ENCODE measurements at regions not wholly inside any gene's neighbourhood (a gene's known extent, or its start where the extent isn't known, plus 50 kb on each side); places are given as distances from the start of the nearest gene placed in this dataset.

DNA sequence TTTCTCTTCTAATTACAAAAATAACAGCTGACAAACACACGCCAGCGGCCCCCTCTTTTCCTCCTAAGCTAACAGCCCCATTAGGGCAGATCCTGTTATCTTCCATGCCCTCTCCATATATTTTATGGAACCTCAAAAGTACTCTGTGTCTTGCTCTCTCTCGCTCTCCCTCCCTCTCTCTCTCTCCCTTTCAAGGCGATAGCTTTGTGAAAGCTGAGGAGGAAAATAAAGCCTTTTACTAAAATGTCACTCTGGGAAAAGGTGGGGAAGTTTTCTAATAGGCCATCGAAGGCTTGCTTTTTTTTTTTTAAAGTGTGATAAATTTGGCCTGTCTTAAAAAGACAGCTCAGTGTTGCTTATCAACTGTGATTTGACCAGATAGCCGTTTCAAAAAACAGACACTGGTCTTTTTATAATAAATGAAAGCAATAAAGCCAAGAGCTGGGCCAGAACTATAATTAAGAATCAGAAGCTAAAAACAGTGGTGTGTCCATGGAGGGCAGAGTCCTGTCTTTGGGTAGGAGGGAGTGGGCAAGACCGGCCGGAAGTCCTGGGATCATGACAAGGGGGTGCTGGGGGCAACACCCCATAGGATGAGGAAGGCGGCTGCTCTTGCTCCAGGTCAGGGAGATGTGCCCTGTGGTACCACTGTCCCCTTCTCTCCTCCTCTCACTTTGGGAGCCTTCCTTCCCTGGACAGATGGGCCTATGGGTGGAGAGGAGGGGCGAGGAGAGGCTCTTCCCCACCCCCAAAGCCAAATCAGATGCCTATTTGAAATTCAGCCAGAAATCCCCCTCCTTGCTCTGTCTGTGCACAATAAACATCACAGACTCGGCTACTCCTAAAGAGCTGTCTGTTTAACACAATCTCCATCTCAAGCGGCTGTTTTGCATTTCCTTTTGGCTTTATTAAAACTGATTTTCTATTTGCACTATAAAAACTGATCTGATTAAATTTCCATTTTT lies 267.2 kb downstream of the BUD13 start:
- no peak for DNase-seq (ENCODE audit: low spot score)

DNA sequence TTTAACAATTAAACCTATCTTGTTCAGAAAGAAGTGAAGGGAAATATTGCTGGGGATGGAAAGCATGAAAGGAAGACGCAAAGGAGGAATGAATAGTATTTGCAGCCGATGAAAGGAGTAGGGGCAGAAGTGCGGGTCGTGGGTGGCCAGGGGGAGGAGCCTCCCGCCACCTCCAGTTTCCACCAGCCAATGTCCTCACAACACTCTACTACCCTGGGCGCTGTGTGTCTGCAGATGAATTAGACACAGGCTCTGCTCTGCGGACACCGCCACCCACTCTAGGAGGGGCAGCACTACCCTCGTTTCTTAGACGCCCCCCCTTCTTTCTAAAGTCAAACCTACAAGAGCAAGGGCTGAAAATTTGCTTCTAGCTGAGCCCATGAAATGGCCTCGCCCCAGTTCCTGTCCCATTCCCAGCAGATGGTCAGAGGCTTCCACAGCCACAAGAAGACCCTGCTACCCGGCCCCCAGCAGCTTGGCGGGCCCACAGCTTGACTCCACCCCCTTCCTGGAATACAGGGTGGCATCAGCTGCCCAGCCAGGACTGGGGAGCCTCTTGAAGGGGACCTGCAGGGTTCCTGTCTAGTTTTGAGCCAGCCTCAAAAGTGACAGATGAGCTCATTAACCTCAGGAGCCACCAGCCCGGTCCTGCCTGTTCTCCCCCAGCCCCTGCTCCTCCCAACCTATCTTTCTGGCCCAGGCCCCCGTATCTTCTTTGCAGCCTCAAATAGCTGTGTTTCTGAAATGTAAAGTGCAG lies 268.1 kb downstream of the BUD13 start:
- DNase-seq (ENCODE audit: low spot score), result no peak

DNA sequence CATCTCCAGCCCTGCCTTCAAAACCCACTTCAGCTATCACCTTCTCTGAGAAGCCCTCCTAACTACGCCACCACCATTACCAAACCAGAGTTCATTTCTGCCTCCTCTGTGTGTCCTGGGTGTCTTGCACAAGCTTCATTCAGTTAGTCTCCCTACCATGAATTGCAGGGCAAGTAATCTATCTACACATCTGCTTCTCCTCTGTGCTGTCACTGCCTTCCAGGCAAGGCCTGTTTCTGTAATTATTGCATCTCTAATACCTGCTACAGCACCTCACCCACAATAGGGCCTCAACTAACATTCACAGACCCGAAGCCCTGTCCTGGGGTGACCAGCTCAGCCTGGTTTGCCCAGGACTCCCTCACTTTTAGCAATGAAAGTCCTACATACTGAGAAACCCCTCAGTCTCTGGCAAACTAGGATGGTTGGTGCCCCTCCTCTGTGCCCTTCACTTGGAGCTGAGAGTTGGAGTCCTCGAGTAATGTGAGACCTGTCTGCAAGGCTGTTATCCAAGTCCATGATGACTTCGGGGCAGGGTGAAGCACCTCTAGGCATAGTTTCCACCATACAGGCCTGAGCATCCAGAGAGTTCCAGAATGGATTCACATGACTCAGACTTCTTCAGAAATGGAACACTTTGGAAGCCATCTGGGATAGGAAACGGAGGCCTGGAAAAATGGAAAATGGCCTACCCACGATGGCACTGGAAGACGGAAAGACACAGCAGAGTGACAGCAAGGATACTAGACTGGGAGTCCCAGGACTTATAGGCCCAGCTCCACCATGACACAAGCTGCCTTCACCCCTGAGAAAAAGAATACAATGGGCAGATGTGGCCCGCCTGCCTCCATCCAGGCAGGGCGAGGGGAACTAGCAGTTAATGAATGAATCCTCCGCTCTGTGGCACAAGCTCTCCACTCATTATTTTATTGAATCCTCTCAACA lies 269.3 kb downstream of the BUD13 start:
- no peak for DNase-seq (ENCODE audit: low spot score)

DNA sequence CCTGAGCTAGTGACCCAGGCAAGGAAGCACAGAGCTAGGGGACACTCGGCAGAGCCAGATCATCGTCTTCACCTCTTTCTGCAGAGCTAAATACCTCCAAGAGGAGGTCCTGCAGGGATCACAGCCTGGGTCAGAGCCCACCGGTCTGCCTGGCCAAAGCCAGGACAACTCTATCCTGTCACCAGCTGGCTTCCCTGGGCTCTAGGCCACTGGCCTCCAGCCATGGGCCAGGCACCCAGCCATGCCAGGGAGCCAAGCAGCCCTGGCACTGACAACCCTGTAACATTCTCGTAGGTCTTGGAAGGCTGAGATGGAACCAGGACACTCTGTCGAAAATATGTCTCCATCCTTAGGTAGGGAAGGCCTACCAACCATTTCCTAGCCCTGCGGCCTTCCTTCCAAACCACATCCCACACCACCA lies 270.1 kb downstream of the BUD13 start:
- peak; percentile 41 for DNase-seq (ENCODE audit: low spot score)

DNA sequence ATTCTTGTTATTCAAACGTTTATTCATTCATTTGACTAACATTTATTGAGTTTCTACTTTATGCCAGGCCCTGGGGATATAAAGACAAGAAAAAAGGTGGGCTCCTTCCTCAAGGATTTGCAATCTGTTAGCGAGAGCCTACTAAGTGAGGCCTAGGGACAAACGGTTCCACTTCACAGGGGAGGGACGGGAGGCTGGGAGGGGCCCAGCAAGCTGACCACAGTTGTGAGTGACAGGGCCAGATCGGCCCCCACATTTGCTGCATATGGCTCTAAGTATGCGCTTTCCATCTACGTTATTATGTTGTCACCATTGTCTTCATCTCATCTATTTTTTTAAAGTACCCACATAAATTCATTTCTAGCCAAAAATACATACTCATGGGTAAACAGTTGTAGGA lies 271.1 kb downstream of the BUD13 start:
- DNase-seq (ENCODE audit: low spot score), result no peak

DNA sequence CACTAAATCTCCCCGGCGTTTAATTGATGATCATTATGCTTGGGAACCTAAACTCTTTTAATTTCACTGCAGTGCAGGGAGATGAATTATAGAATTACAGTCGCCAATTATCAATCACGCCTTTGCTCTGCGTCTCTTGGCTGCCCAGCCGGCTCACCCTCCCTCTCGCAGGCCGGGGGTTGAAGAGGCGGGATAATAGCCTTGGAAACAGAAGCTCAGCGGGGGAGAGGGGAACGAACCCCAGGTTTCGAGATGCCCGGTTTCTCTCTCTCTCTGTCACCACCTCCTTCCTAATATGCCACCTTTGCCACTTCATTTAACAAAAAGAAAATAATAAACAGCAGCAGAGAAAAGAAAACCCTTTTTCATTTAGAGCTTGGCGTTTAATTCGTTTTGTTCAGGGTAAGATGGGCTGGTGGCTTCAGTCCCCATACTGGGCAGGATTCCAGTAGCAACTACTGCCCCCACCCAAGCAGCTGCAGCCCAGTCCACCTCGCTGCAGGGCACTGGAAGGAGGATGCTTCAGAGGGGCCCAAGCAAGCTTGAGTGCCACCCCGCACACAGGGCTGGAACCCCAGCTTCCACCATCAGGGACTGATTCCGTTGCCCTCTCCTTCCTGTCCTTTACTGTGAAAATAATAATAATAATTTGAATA lies 271.7 kb downstream of the BUD13 start:
- DNase-seq (ENCODE audit: low spot score), result peak; percentile 20

DNA sequence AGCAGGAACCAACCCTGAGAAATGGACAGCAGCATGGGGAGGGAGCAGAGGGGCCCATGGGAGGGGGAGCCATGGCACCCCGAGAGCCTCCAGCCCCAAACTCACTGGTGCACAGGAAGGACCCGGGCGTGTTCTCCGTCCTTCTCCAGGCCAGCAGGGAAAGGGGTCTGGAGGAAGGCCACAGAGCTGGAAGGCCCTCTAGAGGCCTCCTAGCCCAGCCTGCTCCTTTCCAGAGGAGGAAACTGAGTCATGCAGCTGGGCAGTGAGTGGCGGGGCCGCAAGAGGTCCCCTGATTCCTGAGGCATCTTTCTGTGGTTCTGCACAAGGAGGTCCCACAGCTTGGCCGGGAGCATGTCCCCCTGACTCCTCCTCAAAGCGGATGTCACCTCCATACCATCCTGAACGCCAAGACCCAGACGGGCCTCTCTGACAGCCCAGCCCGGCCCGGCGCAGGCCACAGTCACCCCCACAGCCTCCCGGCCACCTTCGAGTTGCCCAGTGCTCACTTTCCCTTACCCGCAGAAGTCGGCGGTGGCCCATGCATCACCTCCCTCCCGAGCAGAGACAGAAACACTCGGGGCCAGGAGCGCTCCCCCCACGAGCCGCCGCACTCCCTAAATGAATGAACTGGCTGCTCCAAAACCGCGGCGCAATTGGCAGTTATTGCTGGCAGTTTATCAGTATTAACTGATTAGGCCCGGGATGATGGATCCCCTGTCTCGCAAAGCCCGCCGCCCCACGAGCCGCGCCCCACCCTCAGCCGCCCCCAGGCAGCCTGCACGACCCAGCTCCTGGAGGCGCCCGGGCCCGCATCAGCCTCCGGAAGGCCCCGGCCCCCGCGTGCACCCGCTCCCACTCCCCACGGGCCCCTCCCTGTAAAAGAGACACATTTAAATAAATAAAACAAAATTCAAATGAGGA lies 272.5 kb downstream of the BUD13 start:
- DNase-seq (ENCODE audit: low spot score), result no peak

DNA sequence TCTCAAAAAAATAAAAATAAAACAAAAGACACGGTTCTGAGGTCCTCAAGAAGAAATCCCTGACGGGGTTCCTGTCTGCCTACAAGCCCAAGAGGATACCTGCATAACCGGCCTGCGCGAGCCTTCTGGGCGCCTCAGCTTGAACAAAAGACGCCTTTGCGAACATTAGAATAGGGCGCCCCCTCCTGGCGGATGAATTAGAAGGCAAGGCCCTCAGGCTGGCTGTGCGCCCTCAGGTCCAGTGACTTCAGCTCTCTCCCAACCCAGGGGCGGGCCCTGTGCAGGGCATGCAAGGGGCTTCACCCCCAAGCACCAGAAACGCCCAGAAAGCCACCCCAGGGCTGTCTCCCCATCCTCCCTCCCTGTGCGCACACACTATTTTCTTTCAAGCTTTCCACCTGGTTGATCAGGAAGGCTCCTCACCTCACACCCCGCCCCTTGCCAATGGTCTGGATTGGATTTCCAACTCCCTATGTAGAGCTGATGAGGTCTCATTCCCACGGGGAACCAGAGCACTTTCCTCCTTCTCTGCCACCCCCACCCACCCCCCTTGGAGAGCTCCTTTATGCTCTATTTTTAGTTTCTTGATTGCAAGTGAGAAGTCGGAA lies 273.3 kb downstream of the BUD13 start:
- DNase-seq (ENCODE audit: low spot score), result peak; percentile 26

DNA sequence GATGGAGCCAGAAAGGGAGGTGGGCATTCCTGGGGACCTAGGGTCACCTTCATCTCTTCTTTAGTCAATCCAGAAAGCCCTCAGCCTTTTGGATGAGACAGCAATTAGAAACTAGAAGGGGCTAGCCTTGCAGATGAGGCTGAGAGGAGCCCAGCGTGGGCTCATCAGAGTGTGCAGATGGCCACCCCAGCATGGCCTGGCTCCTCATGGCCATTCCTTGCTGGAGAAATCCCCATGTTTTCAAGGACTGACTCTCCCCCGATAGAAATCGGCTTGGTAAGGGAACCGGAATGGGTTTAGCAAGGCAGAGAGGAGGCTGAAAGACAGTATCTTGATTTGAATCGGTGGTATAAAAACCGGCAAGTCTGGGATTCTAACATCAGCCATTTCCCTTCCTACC lies 274.6 kb downstream of the BUD13 start:
- DNase-seq (ENCODE audit: low spot score), result no peak

DNA sequence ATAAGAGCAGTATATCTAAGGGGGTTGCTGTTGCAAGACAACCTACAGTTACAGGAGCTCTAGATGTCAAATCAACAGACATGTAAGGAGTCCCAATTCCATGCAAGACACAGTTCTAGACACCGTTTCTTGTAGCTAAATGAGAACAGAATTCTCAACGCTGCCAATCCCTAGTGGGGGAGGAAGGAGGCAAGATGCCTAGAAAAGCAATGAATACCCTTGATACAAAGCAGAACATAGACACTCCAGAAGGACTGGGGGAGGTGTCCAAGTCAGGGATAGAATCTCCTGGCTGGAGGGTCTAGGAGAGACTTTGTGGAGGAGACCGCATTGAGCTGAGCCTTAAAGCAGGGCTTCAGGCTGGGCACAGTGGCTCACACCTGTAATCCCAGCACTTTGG lies 280.2 kb downstream of the BUD13 start:
- no peak for DNase-seq (ENCODE audit: low spot score)

DNA sequence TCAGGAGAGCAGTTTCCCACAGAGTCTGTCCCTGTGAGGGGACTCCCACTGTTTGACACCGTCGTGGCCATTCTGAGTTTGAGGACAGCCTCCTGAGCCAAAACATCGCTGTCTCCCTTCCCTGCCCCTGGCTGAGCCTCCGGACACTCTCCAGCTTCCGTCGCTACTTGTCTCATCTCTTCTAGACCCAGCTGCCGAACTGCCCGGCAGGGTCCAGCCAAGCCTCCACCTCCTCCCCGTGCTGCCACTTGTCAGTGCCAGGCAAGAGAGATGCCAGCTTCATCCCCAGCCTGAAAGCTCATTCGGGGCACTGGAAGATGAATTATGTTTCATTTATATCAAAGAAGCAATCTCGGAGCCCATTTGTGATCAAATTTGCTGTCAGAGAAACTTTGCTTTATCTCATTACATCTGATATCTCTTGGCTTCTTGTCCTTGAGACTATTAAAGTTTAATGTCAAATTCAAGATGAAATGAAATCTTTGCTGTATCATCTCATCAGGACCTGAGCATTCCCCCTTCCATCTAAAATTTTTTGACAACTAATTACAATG lies 283.9 kb downstream of the BUD13 start:
- DNase-seq (ENCODE audit: low spot score), result no peak

DNA sequence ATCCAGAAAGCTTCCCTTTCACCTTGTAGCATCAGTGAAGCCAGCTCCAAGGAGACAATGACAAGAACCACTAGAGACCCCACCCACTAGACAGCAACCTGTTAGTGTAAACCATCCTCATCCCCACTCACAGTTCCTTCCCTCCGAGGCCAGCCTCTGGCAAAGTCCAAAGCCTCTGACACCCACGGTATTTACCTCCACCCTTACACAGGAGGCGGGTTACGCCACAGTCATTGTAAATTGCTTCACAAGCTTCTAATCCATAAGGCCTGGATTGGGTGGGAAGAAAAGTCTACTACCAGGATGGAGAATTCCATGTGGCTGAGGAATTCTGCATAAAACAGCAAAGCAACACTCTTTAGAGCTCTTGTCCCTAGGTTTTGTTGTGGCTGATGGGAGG lies 287.4 kb downstream of the BUD13 start:
- no peak for DNase-seq (ENCODE audit: low spot score)

DNA sequence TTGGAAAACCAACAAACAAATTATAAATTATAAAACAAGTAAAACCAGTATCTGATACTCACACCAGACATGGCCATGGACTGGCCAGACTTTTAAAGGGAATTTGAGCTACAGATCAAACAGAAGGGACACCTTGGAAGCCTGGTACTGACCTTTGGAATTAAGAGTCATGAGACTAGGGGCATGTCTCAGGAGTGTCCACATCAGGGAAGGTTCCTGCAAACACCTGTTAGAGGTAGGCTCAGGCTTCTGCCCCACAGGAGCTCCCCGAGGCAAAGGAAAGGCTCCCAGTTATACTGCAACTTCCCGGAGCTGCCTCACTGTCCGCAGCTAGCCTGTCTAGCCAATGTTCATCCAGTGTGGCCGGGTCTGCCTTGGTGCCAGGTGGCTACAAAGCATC lies 290.1 kb downstream of the BUD13 start:
- no peak for DNase-seq (ENCODE audit: low spot score)

DNA sequence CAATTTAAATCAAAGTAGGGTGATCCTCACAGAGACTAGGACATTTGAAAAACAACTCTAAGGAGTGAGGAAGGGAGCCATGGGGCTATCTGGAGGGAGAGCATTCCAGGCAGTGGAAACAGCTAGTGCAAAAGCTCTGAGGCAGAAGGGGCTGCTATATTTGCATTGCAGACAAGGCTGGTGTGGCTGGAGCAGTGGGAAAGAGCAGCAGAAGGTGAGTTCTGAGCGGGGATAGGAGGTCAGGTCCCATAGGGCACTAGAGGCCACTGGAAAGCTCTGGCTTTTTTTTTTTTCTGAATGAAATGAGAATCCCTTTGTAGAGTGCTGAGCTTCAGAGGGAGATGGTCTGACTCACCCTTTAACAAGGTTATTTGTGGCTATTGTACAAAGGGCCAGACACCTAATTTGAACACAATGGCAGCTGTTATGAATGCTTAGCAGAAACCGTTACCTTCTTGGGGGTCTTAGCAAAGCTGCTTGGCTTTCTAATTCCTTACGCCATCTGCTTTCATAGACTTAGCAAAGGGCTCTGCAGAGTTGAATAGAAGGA lies 291.6 kb downstream of the BUD13 start:
- DNase-seq (ENCODE audit: low spot score), result no peak

DNA sequence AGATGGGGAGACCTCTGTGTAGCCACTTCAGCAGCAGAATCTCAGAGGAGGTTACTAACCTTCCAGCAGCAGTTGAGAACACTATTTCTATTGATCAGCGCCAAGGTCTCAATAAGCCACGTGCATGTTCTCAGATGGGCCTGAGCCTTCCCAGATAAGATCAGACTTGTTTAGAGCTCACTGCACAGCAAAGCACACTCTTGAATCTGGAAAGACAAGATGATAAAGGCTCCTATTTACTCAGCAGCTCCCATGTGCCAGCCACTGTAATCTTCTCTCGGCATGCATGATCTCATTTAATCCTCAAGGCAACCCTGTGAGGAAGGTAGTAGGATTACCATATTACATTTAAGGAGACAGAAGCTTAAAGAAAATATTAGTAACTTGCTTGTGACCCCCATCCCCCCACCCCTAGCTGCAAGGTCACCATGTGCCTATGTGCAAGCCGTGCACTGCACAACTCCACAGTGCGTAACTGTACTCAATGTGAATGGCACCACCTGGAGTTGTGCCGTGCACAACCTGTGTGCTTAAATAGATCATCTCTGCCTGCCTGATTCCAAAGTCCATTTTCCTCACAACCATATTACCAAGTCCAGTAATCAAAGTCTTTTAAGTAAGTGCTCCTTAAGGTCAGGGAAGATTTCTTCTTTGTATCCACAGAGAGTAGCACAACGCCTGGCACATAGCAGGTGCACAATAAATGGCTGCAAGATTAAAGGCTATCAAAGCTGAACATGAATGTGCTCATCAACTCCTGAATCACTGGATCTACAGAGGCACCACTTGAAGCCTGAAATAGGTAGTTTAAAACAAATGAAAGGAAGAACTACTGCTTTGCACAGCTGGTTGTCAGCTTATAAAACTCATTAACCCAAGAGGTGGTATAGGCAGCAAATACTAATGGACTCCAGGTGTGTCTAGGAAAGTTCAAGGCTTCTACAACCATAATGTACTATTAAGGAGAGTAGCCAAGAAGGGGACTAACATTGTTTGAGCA lies 293.8 kb downstream of the BUD13 start:
- no peak for DNase-seq (ENCODE audit: low spot score)

DNA sequence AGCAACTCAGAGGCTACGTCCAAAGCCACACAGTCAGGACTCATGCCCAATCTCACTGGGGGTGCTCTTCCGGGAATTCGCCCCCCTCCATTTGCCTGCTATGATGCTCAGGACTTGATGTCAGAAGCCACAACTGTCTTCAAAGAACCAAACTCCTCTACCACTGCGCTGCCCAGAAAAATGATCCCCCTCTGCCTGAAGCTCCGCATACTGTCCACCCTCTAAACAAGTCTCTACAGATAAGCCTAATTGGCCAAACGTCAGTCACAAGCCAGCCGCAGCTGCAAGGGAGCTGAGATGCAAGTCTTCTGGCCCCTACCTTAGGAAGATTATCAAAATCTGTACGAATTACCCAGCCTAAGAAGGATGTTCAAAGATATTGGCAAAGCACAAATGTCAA lies 294.6 kb downstream of the BUD13 start:
- no peak for DNase-seq (ENCODE audit: low spot score)

DNA sequence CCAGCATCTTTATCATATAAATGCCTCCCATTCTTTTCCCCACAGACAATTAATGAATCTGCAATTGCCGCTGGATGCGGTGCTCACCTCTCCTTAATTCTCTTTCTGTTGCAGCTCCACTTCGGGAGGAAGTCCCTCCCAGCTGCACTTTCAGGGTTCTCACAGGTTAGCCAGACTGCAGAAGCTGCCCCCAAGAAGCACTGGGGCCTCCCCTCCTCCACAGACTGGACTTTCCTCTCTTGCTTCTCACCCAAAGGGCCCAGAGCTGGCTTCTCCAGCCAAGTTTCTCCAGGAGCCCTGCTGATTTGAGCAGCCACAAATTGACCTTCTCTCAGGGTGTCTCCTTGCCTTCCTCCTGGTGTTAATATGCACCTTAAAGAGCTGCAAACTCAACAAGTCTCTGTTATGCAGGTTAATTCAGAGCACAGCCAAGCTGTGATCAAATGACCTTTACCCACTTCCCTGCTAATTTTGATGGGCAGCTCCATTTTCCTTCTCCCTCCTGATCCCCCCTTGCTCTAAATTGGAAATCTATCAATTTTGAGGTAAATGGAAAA lies 298.9 kb downstream of the BUD13 start:
- DNase-seq (ENCODE audit: low spot score), result no peak
